ENCODE measurements at regions not wholly inside any gene's neighbourhood (a gene's known extent, or its start where the extent isn't known, plus 50 kb on each side); places are given as distances from the start of the nearest gene placed in this dataset.

DNA sequence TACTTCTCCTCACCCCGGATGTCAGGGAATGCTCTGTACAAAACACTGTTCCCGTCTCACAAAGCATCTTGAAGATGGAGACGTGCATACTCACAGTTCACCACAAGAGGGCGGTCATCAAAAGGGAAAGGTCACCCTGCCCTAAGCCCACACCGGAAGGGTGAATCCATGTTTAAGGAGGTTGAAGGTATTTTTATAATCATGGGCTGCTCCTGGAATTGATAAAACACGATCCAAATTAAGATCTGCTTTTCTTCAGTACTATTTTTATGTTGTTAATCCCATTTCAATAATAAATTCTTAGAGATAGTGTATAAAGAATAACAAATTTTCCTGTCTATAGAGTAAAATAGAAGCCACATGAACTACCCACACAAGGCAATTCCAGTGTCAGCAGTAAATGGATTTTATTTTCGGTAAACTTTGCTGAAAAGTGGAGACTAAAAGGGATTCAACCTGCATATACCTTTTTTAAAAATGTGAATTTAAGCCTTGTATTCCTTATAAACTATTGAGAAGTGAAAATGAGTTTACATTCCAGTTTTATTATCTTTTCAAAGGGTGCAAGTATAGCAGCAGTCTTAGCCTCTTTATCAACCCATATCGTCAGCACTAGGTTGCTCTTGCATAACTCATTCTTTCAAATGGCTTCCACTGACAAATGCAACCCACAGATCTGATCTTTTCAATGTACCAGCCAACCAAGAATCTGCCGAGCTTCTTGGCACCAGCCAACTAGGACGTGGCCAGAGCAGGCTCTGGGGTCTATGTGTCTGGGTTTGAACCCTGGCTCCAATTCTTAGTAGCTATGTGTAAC lies 79.7 kb upstream of the MBOAT1 start:
- TF ChIP-seq POLR2A (IDR thresholded peaks at IDR 0.05; ENCODE audit: low read length) (no peak), GATA1 (IDR thresholded peaks at IDR 0.05; ENCODE audit: low read depth, low read length) (no peak)

All from erythroblast (primary cell).